NCI-H2029 treated with DMSO at 0.1 percent for 48 hours (cell line): ENCODE measurements at regions not wholly inside any gene's neighbourhood (a gene's known extent, or its start where the extent isn't known, plus 50 kb on each side); places are given as distances from the start of the nearest gene placed in this dataset.

Source experiments
- DNase-seq: peaks from one replicate; lab custom pipeline; 2025; lab: John Stamatoyannopoulos, UW

GRCh38 chr9:129472651-129473102 is 148.2 kb downstream of the C9orf50 start:
- no peak for DNase-seq

- no peak for DNase-seq
These were observed 149.5 kb downstream of the C9orf50 start for GRCh38 chr9:129471201-129472019.

- DNase-seq: no peak
These were observed 150.9 kb downstream of the C9orf50 start for GRCh38 chr9:129469988-129470316.

- DNase-seq: no peak
These were observed 151.5 kb downstream of the C9orf50 start for GRCh38 chr9:129469188-129469987.

- DNase-seq: no peak
These were observed 152.9 kb downstream of the C9orf50 start for GRCh38 chr9:129467739-129468666.

- no peak for DNase-seq
These were observed 153.8 kb downstream of the C9orf50 start for GRCh38 chr9:129467004-129467588.

- DNase-seq: no peak
These were observed 154.9 kb downstream of the C9orf50 start for GRCh38 chr9:129465834-129466535.

- no peak for DNase-seq
These were observed 155.7 kb downstream of the C9orf50 start for GRCh38 chr9:129464972-129465833.

- no peak for DNase-seq
These were observed 156.9 kb downstream of the C9orf50 start for GRCh38 chr9:129463994-129464393.

GRCh38 chr9:129463477-129463876 is 157.4 kb downstream of the C9orf50 start:
- no peak for DNase-seq

GRCh38 chr9:129462360-129462759 is 158.5 kb downstream of the C9orf50 start:
- no peak for DNase-seq

- peak; percentile 78 for DNase-seq
These were observed 160.3 kb downstream of the C9orf50 start for GRCh38 chr9:129460323-129461261.

GRCh38 chr9:129459547-129460322 is 161.2 kb downstream of the C9orf50 start:
- DNase-seq: no peak

- no peak for DNase-seq
These were observed 162.0 kb downstream of the C9orf50 start for GRCh38 chr9:129458663-129459546.

- peak; percentile 18 for DNase-seq
These were observed 162.7 kb downstream of the C9orf50 start for GRCh38 chr9:129458155-129458661.

- no peak for DNase-seq
These were observed 163.5 kb downstream of the C9orf50 start for GRCh38 chr9:129457325-129457779.
